Keratinocyte (primary cell): ENCODE measurements at regions not wholly inside any gene's neighbourhood (a gene's known extent, or its start where the extent isn't known, plus 50 kb on each side); places are given as distances from the start of the nearest gene placed in this dataset.

Experiments used
- DNase-seq: peaks from one replicate; pipeline ENCODE4 v3.0.0-alpha.2; 2011; ENCODE audit warnings: low read depth, missing footprints, low spot score
- FAIRE-seq: peaks from 2 replicates; lab custom pipeline; 2011; peaks lifted over from hg19 to GRCh38; lab: Jason Lieb, UNC
- H2AFZ ChIP-seq: 2 replicates; pipeline ENCODE4 v1.6.0; 2012; ENCODE audit warnings: low read length, control low read depth, inconsistent platforms; ENCODE audit not compliant: control insufficient read depth
- H3K27ac ChIP-seq: 2 replicates; pipeline ENCODE4 v1.5.1; 2011; ENCODE audit warnings: low read length; ENCODE audit not compliant: control insufficient read depth, insufficient read depth
- H3K27me3 ChIP-seq: 3 replicates; pipeline ENCODE4 v1.6.0; 2011; ENCODE audit warnings: low read length; ENCODE audit not compliant: control insufficient read depth, insufficient read depth; ENCODE audit errors: extremely low read depth
- H3K36me3 ChIP-seq, 2 experiments: 2 replicates in 1 of 2; 3 replicates in 1 of 2; pipeline ENCODE4 v1.5.1; 2011; ENCODE audit warnings: low read length in 2 of 2, mild to moderate bottlenecking in 1 of 2; ENCODE audit not compliant: control insufficient read depth in 2 of 2, insufficient read depth in 2 of 2; ENCODE audit errors: extremely low read depth in 1 of 2
- H3K4me1 ChIP-seq: 3 replicates; pipeline ENCODE4 v1.5.1; 2011; ENCODE audit warnings: low read length; ENCODE audit not compliant: control insufficient read depth, insufficient read depth; ENCODE audit errors: extremely low read depth
- H3K4me2 ChIP-seq: 3 replicates; pipeline ENCODE4 v1.6.0; 2011; ENCODE audit warnings: low read depth, low read length; ENCODE audit not compliant: control insufficient read depth, insufficient read depth; ENCODE audit errors: extremely low read depth
- H3K4me3 ChIP-seq, 3 experiments: fragments of 200-600 bp in 1 of 3; sonication (generic) in 1 of 3; 2 replicates in 2 of 3; 3 replicates in 1 of 3; pipeline ENCODE4 v1.5.1; 2011 to 2016; ENCODE audit warnings: low read length in 3 of 3, mild to moderate bottlenecking in 3 of 3, control low read depth in 2 of 3, inconsistent platforms in 1 of 3, low read depth in 1 of 3, mixed read lengths in 1 of 3, mixed run types in 1 of 3, moderate library complexity in 1 of 3; ENCODE audit not compliant: control insufficient read depth in 2 of 3, insufficient read depth in 2 of 3; ENCODE audit errors: extremely low read depth in 1 of 3
- H3K79me2 ChIP-seq: 2 replicates; pipeline ENCODE4 v1.6.0; 2012; ENCODE audit warnings: low read length; ENCODE audit not compliant: control insufficient read depth, insufficient read depth
- H3K9ac ChIP-seq: 3 replicates; pipeline ENCODE4 v1.6.0; 2011; ENCODE audit warnings: low read length; ENCODE audit not compliant: control insufficient read depth, insufficient read depth; ENCODE audit errors: extremely low read depth
- H3K9me1 ChIP-seq: 3 replicates; pipeline ENCODE4 v1.6.0; 2011; ENCODE audit warnings: low read length; ENCODE audit not compliant: control insufficient read depth, insufficient read depth; ENCODE audit errors: extremely low read depth
- H3K9me3 ChIP-seq: 2 replicates; pipeline ENCODE4 v1.5.1; 2012; ENCODE audit warnings: low read depth, low read length; ENCODE audit not compliant: control insufficient read depth
- H4K20me1 ChIP-seq: 3 replicates; pipeline ENCODE4 v1.6.0; 2011; ENCODE audit warnings: low read length; ENCODE audit not compliant: control insufficient read depth, insufficient read depth; ENCODE audit errors: extremely low read depth
- EZH2 ChIP-seq: IDR thresholded peaks from one replicate; pipeline ENCODE4 v1.6.1; 2012; ENCODE audit warnings: inconsistent platforms, mild to moderate bottlenecking, low read length, moderate library complexity
- dilution Hi-C: fragments of 300-500 bp; cut with MboI; formaldehyde crosslinking; loops from one replicate; pipeline ENCODE4 v1.7.0; 2020; ENCODE audit warnings: low sequenced_read_pairs; ENCODE audit not compliant: extremely low pct_ligation_motif_present
- TF ChIP-seq, protein P1 (sequence below), 3 experiments: IDR thresholded peaks in 1 of 3; conservative IDR thresholded peaks in 1 of 3; optimal IDR thresholded peaks in 1 of 3; 2 replicates in 2 of 3; 3 replicates in 1 of 3; pipeline versions ENCODE3 to v1.5.1; 2011; ENCODE audit warnings: low read length in 3 of 3, mild to moderate bottlenecking in 3 of 3, moderate library complexity in 2 of 3, control low read depth in 1 of 3, inconsistent platforms in 1 of 3; ENCODE audit not compliant: insufficient read depth in 2 of 3; ENCODE audit errors: extremely low read depth in 1 of 3

DNA sequence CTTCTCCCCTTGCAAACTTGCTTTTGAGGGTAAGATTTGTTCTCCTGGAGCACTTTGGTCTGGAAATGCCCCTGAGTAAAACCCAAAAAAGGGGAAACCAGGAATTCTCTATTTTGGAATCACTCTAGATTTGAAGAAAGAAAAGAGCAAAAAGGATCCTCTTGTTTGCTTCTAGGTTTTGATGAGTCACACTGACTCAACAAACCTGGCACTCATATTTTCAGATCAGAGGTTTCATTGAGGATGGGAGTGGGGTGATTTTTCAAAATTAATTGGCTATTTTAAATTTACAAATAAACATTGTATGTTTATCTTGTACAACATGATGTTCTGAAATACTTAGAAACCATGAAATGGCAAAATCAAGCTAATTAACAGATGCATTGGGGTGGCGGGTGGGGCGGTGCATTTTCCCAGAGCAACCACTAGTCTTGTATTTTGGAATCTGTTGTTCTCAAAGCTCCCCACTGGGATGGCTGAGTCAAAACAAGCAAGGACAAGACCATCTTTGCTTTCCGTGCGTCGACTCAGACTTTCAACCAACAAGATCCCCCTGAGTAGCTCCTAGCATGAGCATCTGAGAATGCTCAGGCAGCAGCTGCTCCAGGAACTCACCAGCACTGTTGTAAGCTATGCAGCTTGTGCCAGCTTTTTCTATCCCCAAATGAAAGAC lies 451.4 kb downstream of the WDR72 start:
- dilution Hi-C loops = no loop called here
- no peaks in the 10 kb centered on the region for H3K9me1 ChIP-seq
- no peak overlapping the region for H3K27ac ChIP-seq
- DNase-seq (no peak), FAIRE-seq (no peak)
- no peaks in the 10 kb centered on the region for H3K36me3 ChIP-seq
- H2AFZ ChIP-seq = no peak overlapping the region
- H3K4me1 ChIP-seq = no peaks in the 10 kb centered on the region
- no peaks in the 10 kb centered on the region for H3K9me3 ChIP-seq
- no peaks in the 10 kb centered on the region for H4K20me1 ChIP-seq
- H3K79me2 ChIP-seq = no peaks in the 10 kb centered on the region
- TF ChIP-seq, protein P1, sequence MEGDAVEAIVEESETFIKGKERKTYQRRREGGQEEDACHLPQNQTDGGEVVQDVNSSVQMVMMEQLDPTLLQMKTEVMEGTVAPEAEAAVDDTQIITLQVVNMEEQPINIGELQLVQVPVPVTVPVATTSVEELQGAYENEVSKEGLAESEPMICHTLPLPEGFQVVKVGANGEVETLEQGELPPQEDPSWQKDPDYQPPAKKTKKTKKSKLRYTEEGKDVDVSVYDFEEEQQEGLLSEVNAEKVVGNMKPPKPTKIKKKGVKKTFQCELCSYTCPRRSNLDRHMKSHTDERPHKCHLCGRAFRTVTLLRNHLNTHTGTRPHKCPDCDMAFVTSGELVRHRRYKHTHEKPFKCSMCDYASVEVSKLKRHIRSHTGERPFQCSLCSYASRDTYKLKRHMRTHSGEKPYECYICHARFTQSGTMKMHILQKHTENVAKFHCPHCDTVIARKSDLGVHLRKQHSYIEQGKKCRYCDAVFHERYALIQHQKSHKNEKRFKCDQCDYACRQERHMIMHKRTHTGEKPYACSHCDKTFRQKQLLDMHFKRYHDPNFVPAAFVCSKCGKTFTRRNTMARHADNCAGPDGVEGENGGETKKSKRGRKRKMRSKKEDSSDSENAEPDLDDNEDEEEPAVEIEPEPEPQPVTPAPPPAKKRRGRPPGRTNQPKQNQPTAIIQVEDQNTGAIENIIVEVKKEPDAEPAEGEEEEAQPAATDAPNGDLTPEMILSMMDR (optimal IDR thresholded peaks at IDR 0.05 in 1 of 3, IDR thresholded peaks at IDR 0.05 in 1 of 3, conservative IDR thresholded peaks at IDR 0.05 in 1 of 3; ENCODE audit: extremely low read depth in 1 of 3, insufficient read depth in 2 of 3, low read length in 3 of 3) = peak in 1 of 3 experiments; percentile 5
- no peak for TF ChIP-seq EZH2
- H3K27me3 ChIP-seq = no peaks in the 10 kb centered on the region
- H3K4me3 ChIP-seq = no peak overlapping the region
- no peak overlapping the region for H3K9ac ChIP-seq
- no peak overlapping the region for H3K4me2 ChIP-seq

DNA sequence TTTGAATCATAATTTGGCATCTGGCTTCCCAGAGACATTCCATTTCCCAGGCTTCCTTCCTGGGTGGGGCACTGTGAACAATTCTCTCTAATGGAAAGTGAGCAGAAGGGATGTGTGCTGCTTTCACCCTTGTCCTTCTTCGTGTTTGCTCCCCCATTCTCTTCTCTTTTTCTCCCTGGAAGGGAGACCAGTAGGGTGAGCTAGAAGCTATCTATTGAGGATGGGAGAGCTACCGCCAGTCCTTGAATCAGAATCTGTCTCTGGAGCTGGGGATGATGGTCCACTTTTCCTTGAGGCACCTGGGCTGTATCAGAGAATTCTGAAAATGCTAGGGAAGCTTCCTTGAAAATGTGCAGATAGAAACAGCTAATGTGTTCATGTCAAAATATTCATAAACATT lies 453.9 kb downstream of the WDR72 start:
- no peaks in the 10 kb centered on the region for H3K79me2 ChIP-seq
- H3K27ac ChIP-seq = no peak overlapping the region
- FAIRE-seq (no peak), DNase-seq (no peak)
- H3K27me3 ChIP-seq = no peaks in the 10 kb centered on the region
- H3K9me3 ChIP-seq = no peaks in the 10 kb centered on the region
- dilution Hi-C loops = no loop called here
- H3K4me2 ChIP-seq = no peak overlapping the region
- no peak overlapping the region for H3K4me3 ChIP-seq
- no peak for TF ChIP-seq EZH2
- TF ChIP-seq, protein P1 (optimal IDR thresholded peaks at IDR 0.05 in 1 of 3, IDR thresholded peaks at IDR 0.05 in 1 of 3, conservative IDR thresholded peaks at IDR 0.05 in 1 of 3; ENCODE audit: extremely low read depth in 1 of 3, insufficient read depth in 2 of 3, low read length in 3 of 3) = no peak
- H3K9ac ChIP-seq = no peak overlapping the region
- no peaks in the 10 kb centered on the region for H3K4me1 ChIP-seq
- no peak overlapping the region for H2AFZ ChIP-seq
- no peaks in the 10 kb centered on the region for H4K20me1 ChIP-seq
- H3K36me3 ChIP-seq = no peaks in the 10 kb centered on the region
- H3K9me1 ChIP-seq = no peaks in the 10 kb centered on the region
